GM12875 (cell line): ENCODE measurements at regions not wholly inside any gene's neighbourhood (a gene's known extent, or its start where the extent isn't known, plus 50 kb on each side); places are given as distances from the start of the nearest gene placed in this dataset.

Source experiments
- H3K4me3 ChIP-seq: one replicate; pipeline ENCODE4 v1.5.1; 2011; ENCODE audit warnings: low read depth, low read length, control low read depth
- TF ChIP-seq, protein P1 (sequence below): IDR thresholded peaks from 2 replicates; pipeline ENCODE4 v1.5.1; 2011; ENCODE audit warnings: low read depth, mild to moderate bottlenecking, control low read depth, inconsistent platforms, low read length, moderate library complexity, borderline replicate concordance; ENCODE audit not compliant: insufficient read depth

DNA sequence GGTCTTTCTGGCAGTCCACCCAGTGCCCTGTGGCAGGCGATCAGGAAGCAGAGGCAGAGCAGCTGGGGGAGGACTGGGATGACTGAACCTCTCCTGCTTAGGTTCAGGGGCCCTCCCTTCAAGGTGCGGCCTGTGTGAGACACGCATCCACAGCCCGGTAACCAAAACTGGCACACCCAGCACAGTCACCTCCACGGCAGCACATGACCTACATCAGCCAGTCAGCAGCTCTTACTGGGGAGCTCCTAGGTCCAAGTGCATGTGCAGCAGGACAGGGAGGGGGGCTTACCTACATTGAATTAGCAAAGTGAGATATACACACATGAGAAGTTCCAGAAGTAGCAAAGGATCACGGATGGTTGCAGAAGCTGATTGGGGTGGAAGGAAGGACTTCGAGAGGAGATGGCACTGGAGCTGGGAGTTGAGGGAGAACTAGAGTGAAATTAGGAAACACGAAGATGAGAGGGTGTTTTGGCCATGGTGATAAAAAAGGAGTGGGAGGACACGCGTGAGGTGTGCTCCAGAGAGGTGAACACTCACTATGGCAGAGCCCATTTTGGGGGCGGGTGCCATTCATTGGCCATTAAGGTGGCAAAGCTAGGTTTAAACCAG, 51.4 kb upstream of the IRF2BP2 start:
- no peak overlapping the region for H3K4me3 ChIP-seq
- TF ChIP-seq, protein P1, sequence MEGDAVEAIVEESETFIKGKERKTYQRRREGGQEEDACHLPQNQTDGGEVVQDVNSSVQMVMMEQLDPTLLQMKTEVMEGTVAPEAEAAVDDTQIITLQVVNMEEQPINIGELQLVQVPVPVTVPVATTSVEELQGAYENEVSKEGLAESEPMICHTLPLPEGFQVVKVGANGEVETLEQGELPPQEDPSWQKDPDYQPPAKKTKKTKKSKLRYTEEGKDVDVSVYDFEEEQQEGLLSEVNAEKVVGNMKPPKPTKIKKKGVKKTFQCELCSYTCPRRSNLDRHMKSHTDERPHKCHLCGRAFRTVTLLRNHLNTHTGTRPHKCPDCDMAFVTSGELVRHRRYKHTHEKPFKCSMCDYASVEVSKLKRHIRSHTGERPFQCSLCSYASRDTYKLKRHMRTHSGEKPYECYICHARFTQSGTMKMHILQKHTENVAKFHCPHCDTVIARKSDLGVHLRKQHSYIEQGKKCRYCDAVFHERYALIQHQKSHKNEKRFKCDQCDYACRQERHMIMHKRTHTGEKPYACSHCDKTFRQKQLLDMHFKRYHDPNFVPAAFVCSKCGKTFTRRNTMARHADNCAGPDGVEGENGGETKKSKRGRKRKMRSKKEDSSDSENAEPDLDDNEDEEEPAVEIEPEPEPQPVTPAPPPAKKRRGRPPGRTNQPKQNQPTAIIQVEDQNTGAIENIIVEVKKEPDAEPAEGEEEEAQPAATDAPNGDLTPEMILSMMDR: no peak

DNA sequence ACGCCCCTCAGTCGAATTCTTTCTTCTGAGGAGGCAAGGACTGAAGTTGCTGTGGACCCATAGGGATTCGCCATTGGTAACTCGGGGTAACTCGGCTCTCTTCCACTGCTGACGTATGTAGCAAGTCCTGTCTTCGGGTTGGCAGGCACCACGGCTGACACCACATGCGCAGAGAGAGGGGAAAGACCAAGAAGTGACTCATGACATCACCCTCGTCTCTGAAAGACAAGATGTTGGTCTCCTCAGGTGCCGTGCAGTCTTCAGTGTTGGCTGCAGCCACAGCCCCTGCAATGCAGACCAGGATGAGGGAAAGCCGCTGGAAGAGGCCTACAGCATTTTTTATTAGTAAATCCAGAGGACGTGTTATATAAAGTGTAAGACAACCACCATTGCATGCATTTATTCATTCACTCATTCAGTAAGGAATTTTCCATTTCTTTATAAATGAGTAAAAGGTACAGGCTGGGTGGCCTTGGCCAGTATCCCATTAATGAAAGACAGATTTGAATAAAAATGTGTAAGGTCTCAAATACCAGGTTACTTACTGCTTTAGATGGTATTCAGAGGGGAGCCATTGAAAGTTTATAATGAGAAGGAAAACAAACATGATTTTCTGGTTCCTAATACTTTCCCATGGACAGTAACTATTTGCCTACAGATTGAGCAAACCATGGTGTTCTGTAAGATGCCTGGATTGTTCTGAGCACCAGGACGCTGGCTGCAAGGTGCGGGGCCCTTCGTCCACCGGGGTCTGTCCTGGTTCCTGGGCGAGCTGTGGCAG, 50.7 kb upstream of the IRF2BP2 start:
- TF ChIP-seq, protein P1: no peak
- no peak overlapping the region for H3K4me3 ChIP-seq
